SK-N-SH (cell line): ENCODE measurements at regions not wholly inside any gene's neighbourhood (a gene's known extent, or its start where the extent isn't known, plus 50 kb on each side); places are given as distances from the start of the nearest gene placed in this dataset.
A peak's percentile ranks its signal among the peaks of the same experiment; 100 is the strongest.

Experiments
- CTCF ChIA-PET: fragments of 300-600, 350-600 bp; formaldehyde crosslinking; extraction: SDS; loops from one replicate; lab custom pipeline; 2021; lab: Yijun Ruan, JAX
- POLR2A ChIA-PET: fragments of 350-600 bp; sonication (Branson Sonifier 250); formaldehyde crosslinking; extraction: SDS; loops from one replicate; lab custom pipeline; 2020; ENCODE audit warnings: antibody characterized with exemption, inconsistent platforms; lab: Yijun Ruan, JAX
- DNase-seq: peaks from one replicate; pipeline ENCODE4 v3.0.0; 2012
- H2AFZ ChIP-seq: fragments of 200-600 bp; sonication (generic); 2 replicates; pipeline ENCODE4 v1.8.1; 2016; ENCODE audit warnings: antibody characterized with exemption, mild to moderate bottlenecking, low read depth
- H3F3A ChIP-seq: fragments of 200-600 bp; sonication (generic); replicated peaks from 2 replicates; pipeline ENCODE3; 2016; ENCODE audit warnings: antibody characterized with exemption, mild to moderate bottlenecking; ENCODE audit not compliant: insufficient read depth
- H3K27ac ChIP-seq, 2 experiments: fragments of 200-500 bp in 1 of 2; fragments of 200-600 bp in 1 of 2; sonication (Bioruptor generic) in 1 of 2; sonication (generic), shearing (Covaris generic) in 1 of 2; 2 replicates each; pipeline versions ENCODE4 v1.5.1 to v1.6.1; 2014 to 2016; ENCODE audit warnings: low read depth in 2 of 2, inconsistent platforms in 1 of 2, low read length in 1 of 2, mild to moderate bottlenecking in 1 of 2, mixed read lengths in 1 of 2
- H3K27me3 ChIP-seq: fragments of 200-600 bp; sonication (generic), shearing (Covaris generic); 2 replicates; pipeline ENCODE4 v1.6.1; 2016; ENCODE audit warnings: mixed run types; ENCODE audit not compliant: insufficient read depth
- H3K36me3 ChIP-seq, 2 experiments: fragments of 200-500 bp in 1 of 2; fragments of 200-600 bp in 1 of 2; sonication (Bioruptor generic) in 1 of 2; sonication (generic) in 1 of 2; replicated peaks in 1 of 2; 2 replicates each; pipeline versions ENCODE3 to v1.5.1; 2014 to 2016; ENCODE audit warnings: low read length in 1 of 2, mild to moderate bottlenecking in 1 of 2; ENCODE audit not compliant: insufficient read depth in 2 of 2, control insufficient read depth in 1 of 2
- H3K4me1 ChIP-seq, 2 experiments: fragments of 200-500 bp in 1 of 2; fragments of 200-600 bp in 1 of 2; sonication (Bioruptor generic) in 1 of 2; sonication (generic), shearing (Covaris generic) in 1 of 2; 2 replicates each; pipeline versions ENCODE4 v1.5.1 to v1.6.1; 2014 to 2016; ENCODE audit warnings: low read depth in 1 of 2, low read length in 1 of 2, mixed run types in 1 of 2; ENCODE audit not compliant: insufficient read depth in 2 of 2, control insufficient read depth in 1 of 2
- H3K4me2 ChIP-seq: fragments of 200-600 bp; sonication (generic), shearing (Covaris generic); 2 replicates; pipeline ENCODE4 v1.6.1; 2017; ENCODE audit warnings: mixed run types
- H3K4me3 ChIP-seq, 2 experiments: fragments of 200-500 bp in 1 of 2; fragments of 200-600 bp in 1 of 2; sonication (Bioruptor generic) in 1 of 2; sonication (generic), shearing (Covaris generic) in 1 of 2; 2 replicates each; pipeline versions ENCODE4 v1.5.1 to v1.8.1; 2014 to 2016; ENCODE audit warnings: low read depth in 2 of 2, inconsistent platforms in 1 of 2, low read length in 1 of 2, mild to moderate bottlenecking in 1 of 2, mixed read lengths in 1 of 2, moderate library complexity in 1 of 2
- H3K79me2 ChIP-seq: fragments of 200-600 bp; sonication (generic); 2 replicates; pipeline ENCODE4 v1.8.1; 2017; ENCODE audit warnings: mild to moderate bottlenecking; ENCODE audit not compliant: insufficient read depth
- H3K9ac ChIP-seq: fragments of 200-600 bp; sonication (generic); 2 replicates; pipeline ENCODE4 v1.6.1; 2017; ENCODE audit warnings: mixed run types
- H3K9me2 ChIP-seq: fragments of 200-600 bp; sonication (generic); 2 replicates; pipeline ENCODE4 v1.6.1; 2017; ENCODE audit warnings: mixed run types
- H3K9me3 ChIP-seq: fragments of 200-600 bp; sonication (generic); 2 replicates; pipeline ENCODE4 v1.6.1; 2017; ENCODE audit warnings: mixed run types, mild to moderate bottlenecking, moderate library complexity
- H4K20me1 ChIP-seq: fragments of 200-600 bp; sonication (generic); 2 replicates; pipeline ENCODE4 v1.6.1; 2017; ENCODE audit warnings: mild to moderate bottlenecking, mixed run types; ENCODE audit not compliant: insufficient read depth
- CHD2 ChIP-seq: fragments of 150-350 bp; IDR thresholded peaks from 2 replicates; pipeline ENCODE4 v1.6.1; 2018; ENCODE audit warnings: low read length; ENCODE audit not compliant: partially characterized antibody
- CTCF ChIP-seq: fragments of 200-600 bp; sonication (generic); IDR thresholded peaks from 2 replicates; pipeline ENCODE4 v1.6.1; 2017; ENCODE audit warnings: antibody characterized with exemption, mild to moderate bottlenecking, moderate library complexity
- FOSL2 ChIP-seq: IDR thresholded peaks from 2 replicates; pipeline ENCODE4 v1.4.0; 2012; ENCODE audit warnings: low read depth, mild to moderate bottlenecking, moderate library complexity, borderline replicate concordance
- GABPA ChIP-seq: IDR thresholded peaks from 2 replicates; pipeline ENCODE4 v1.4.0; 2012; ENCODE audit warnings: low read depth, mild to moderate bottlenecking
- GATA2 ChIP-seq: sonication (generic); formaldehyde crosslinking; IDR thresholded peaks from 2 replicates; pipeline ENCODE4 v1.5.0; 2020; ENCODE audit warnings: mild to moderate bottlenecking, missing genetic modification reagents
- MAX ChIP-seq: IDR thresholded peaks from 2 replicates; pipeline ENCODE4 v1.4.0; 2012; ENCODE audit warnings: low read depth
- NFIC ChIP-seq: IDR thresholded peaks from 2 replicates; pipeline ENCODE4 v1.4.0; 2012; ENCODE audit warnings: borderline replicate concordance
- POLR2AphosphoS5 ChIP-seq: IDR thresholded peaks from 2 replicates; pipeline ENCODE4 v1.6.1; 2012; ENCODE audit warnings: low read depth, low read length
- RAD21 ChIP-seq: IDR thresholded peaks from 2 replicates; pipeline ENCODE4 v1.6.1; 2012; ENCODE audit warnings: mild to moderate bottlenecking, low read length
- RFX5 ChIP-seq: IDR thresholded peaks from 2 replicates; pipeline ENCODE4 v1.6.1; 2012; ENCODE audit warnings: mild to moderate bottlenecking, improper control_type of control experiment, low read length
- RXRA ChIP-seq: IDR thresholded peaks from 2 replicates; pipeline ENCODE4 v1.4.0; 2012; ENCODE audit warnings: low read depth, mild to moderate bottlenecking, borderline replicate concordance
- SMC3 ChIP-seq: IDR thresholded peaks from 2 replicates; pipeline ENCODE4 v1.6.1; 2012; ENCODE audit warnings: low read depth, low read length, improper control_type of control experiment
- TAF1 ChIP-seq: IDR thresholded peaks from 2 replicates; pipeline ENCODE4 v1.6.1; 2012; ENCODE audit warnings: low read depth, mild to moderate bottlenecking, low read length, moderate library complexity, borderline replicate concordance
- TCF12 ChIP-seq: IDR thresholded peaks from 2 replicates; pipeline ENCODE4 v1.4.0; 2012
- TEAD4 ChIP-seq: IDR thresholded peaks from 2 replicates; pipeline ENCODE4 v1.4.0; 2012; ENCODE audit warnings: mild to moderate bottlenecking, borderline replicate concordance; ENCODE audit not compliant: insufficient read depth
- USF1 ChIP-seq: IDR thresholded peaks from 2 replicates; pipeline ENCODE4 v1.4.0; 2012; ENCODE audit warnings: low read depth, borderline replicate concordance
- WGBS: methylation state at CpG from one replicate; pipeline ENCODE4 v1.1.6; 2017; ENCODE audit warnings: low lambda C conversion rate; 5-methylcytosine and 5-hydroxymethylcytosine counted together
- TF ChIP-seq, protein P1 (sequence below): fragments of 150-350 bp; IDR thresholded peaks from 2 replicates; pipeline ENCODE4 v1.6.1; 2017; ENCODE audit warnings: antibody characterized with exemption, low read length, low read depth, borderline replicate concordance

GRCh38 chr1:55376897-55377296 lies 161.7 kb upstream of the USP24 start:
- TF ChIP-seq MAX (no peak), POLR2AphosphoS5 (no peak), GATA2 (CRISPR knock-in tag) (no peak), CHD2 (no peak), SMC3 (no peak), USF1 (no peak), CTCF (no peak), TCF12 (no peak), NFIC (no peak), TAF1 (no peak), GABPA (no peak), FOSL2 (no peak), RXRA (no peak), TEAD4 (no peak), RAD21 (no peak), RFX5 (no peak)
- TF ChIP-seq, protein P1, sequence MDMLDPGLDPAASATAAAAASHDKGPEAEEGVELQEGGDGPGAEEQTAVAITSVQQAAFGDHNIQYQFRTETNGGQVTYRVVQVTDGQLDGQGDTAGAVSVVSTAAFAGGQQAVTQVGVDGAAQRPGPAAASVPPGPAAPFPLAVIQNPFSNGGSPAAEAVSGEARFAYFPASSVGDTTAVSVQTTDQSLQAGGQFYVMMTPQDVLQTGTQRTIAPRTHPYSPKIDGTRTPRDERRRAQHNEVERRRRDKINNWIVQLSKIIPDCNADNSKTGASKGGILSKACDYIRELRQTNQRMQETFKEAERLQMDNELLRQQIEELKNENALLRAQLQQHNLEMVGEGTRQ: no peak

More at GRCh38 chr1:55376897-55377296, 161.7 kb upstream of the USP24 start:
- Histone ChIP-seq H3K4me2 (no peak overlapping the region), H3K9me2 (no peaks in the 10 kb centered on the region), H4K20me1 (no peaks in the 10 kb centered on the region), H3K79me2 (no peaks in the 10 kb centered on the region), H3K27ac (peak overlapping the region in 1 of 2 experiments; percentile 58; a peak in 1 of 4 replicates), H3K9me3 (no peaks in the 10 kb centered on the region), H3F3A (no peaks in the 10 kb centered on the region), H3K4me3 (no peak overlapping the region), H3K9ac (no peak overlapping the region), H3K36me3 (no peaks in the 10 kb centered on the region), H3K27me3 (no peaks in the 10 kb centered on the region), H3K4me1 (peaks cover 0 to 7% of the 10 kb centered on the region in 2 experiments; a peak in 1 of 4 replicates), H2AFZ (no peak overlapping the region)
- ChIA-PET CTCF (interaction anchor here (1.0 to 2.7 kb wide), 12 partner anchors 12 to 1208 kb away, joined by 3 to 38 read pairs (median 8); partner anchors contain the start of gene PLPP3), POLR2A (no interaction called here)
- 92% methylated on average over 1 of the region's 1 CpG for WGBS
- DNase-seq: no peak
